Thyroid gland (tissue), 4 donors: ENCODE measurements at regions not wholly inside any gene's neighbourhood (a gene's known extent, or its start where the extent isn't known, plus 50 kb on each side); places are given as distances from the start of the nearest gene placed in this dataset.

Source experiments
- DNase-seq, 2 donors: peaks; one replicate each; pipeline ENCODE4 v3.0.0-alpha.2; 2019
- H3K27ac ChIP-seq, 3 donors: fragments of 200-600 bp; sonication (generic); 1 replicate in 2 of 3; 2 replicates in 1 of 3; pipeline ENCODE4 v1.5.1; 2016 to 2019; ENCODE audit warnings: mild to moderate bottlenecking in 1 of 3, moderate library complexity in 1 of 3
- H3K27me3 ChIP-seq: fragments of 200-600 bp; sonication (generic); one replicate; pipeline ENCODE4 v1.5.1; 2019
- H3K36me3 ChIP-seq, 2 donors: fragments of 200-600 bp; sonication (generic); one replicate each; pipeline ENCODE4 v1.5.1; 2016 to 2019
- H3K4me1 ChIP-seq, 2 donors: fragments of 200-600 bp; sonication (generic); one replicate each; pipeline ENCODE4 v1.5.1; 2017 to 2019
- H3K4me3 ChIP-seq, 3 donors: fragments of 200-600 bp; sonication (generic); replicated peaks in 1 of 3; 1 replicate in 2 of 3; 2 replicates in 1 of 3; pipeline ENCODE4 v1.5.1; 2016; ENCODE audit warnings: mild to moderate bottlenecking in 1 of 3
- H3K9me3 ChIP-seq: fragments of 200-600 bp; sonication (generic); one replicate; pipeline ENCODE4 v1.5.1; 2017
- POLR2A ChIP-seq, 2 donors: fragments of 450-650 bp; IDR thresholded peaks; one replicate each; pipeline ENCODE4 v1.6.1; 2017; ENCODE audit warnings: antibody characterized with exemption in 2 of 2, mild to moderate bottlenecking in 2 of 2, moderate library complexity in 1 of 2
- whole genome bisulfite sequencing, 2 donors: methylation state at CpG; one replicate each; pipeline ENCODE4 v1.1.5; 2017; 5-methylcytosine and 5-hydroxymethylcytosine counted together
- intact Hi-C: fragments of 100-400 bp; cut with DNase I; formaldehyde crosslinking; loops from one replicate; pipeline ENCODE4 v1.15.1; 2023
- TF ChIP-seq, protein P1 (sequence below), 6 experiments: fragments of 200-600 bp in 3 of 6; fragments of 450-650 bp in 3 of 6; sonication (generic) in 3 of 6; IDR thresholded peaks; one replicate each; pipeline ENCODE4 v1.5.1; 2016 to 2019; ENCODE audit warnings: antibody characterized with exemption in 6 of 6, mild to moderate bottlenecking in 2 of 6, inconsistent platforms in 1 of 6, moderate library complexity in 1 of 6

DNA sequence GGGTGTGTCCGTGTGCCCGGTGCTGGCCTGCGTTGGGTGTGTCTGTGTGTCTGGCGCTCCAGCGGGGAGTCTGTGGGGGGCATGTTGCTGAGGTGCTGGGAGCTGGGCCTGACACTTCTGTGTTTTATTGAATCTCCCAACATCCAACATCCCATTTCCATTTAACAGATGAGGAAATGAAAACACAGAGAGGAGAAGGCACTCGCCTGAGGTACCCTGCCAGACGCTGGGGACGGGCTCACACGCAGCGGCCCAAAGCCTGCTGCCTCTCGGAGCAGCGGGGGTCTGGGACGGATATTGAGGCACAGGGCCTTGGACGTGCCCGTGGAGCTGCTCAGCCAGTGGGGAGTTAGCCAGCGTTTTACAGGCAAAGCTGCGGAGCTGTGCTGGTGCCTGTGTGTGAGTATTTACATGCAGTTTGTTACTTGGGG, 133.9 kb downstream of the DNAJB6 start:
- H3K36me3 ChIP-seq, result no peaks in the 10 kb centered on the region
- DNase-seq, result no peak
- no peaks in the 10 kb centered on the region for H3K9me3 ChIP-seq
- H3K27me3 ChIP-seq, result no peaks in the 10 kb centered on the region
- TF ChIP-seq, protein P1, sequence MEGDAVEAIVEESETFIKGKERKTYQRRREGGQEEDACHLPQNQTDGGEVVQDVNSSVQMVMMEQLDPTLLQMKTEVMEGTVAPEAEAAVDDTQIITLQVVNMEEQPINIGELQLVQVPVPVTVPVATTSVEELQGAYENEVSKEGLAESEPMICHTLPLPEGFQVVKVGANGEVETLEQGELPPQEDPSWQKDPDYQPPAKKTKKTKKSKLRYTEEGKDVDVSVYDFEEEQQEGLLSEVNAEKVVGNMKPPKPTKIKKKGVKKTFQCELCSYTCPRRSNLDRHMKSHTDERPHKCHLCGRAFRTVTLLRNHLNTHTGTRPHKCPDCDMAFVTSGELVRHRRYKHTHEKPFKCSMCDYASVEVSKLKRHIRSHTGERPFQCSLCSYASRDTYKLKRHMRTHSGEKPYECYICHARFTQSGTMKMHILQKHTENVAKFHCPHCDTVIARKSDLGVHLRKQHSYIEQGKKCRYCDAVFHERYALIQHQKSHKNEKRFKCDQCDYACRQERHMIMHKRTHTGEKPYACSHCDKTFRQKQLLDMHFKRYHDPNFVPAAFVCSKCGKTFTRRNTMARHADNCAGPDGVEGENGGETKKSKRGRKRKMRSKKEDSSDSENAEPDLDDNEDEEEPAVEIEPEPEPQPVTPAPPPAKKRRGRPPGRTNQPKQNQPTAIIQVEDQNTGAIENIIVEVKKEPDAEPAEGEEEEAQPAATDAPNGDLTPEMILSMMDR (IDR thresholded peaks at IDR 0.05), result no peak
- no peak for TF ChIP-seq POLR2A (IDR thresholded peaks at IDR 0.05)
- H3K27ac ChIP-seq, result no peak overlapping the region
- intact Hi-C loops, result no loop called here
- H3K4me3 ChIP-seq, result no peak overlapping the region
- H3K4me1 ChIP-seq, result no peaks in the 10 kb centered on the region
- 87 to 88% methylated on average over 10 to 15 of the region's 17 CpGs for WGBS, 2 donors

DNA sequence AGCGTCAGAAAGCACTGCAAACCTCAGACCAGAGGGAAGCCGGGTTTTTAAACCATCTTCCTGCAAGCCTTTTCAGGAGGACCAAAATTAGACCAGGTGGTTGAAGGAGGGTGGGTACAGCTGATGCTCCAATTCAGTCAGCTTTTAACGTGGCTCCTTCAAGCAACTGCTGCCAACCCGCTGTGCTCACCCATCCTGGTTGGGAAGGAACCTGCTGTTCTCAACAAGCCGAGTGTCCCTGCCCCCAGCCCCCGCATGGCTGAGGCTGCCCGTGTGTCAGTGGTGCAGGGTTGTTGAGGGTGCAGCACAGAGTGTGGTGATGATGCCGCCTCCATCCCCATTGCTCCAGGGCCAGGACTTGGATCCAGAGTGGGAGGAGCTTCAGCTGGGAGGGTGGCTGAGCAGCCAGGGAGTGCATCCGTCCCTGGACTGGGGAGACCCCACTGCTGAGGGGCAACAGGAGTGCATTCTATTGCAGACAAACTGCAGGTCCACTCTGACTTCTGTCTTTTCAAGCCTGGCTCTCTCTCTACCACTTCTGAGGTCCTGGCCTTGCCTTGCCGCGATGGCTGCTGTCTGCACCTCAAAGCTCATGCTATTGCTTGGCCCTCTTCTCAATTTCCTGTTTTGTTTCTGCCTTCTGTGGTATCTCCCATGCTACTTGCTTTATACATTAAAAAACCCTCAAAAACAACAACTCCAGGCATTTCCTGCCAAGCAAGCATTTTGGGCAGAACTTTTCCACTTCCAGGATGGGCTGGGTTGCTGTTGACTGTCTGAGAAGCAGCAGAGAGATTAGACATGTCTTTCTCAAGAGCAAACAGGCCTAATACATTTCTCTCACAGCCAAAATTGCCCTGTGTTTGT, 134.7 kb downstream of the DNAJB6 start:
- Histone ChIP-seq H3K4me3 (no peak overlapping the region), H3K27me3 (no peaks in the 10 kb centered on the region), H3K9me3 (no peaks in the 10 kb centered on the region), H3K4me1 (no peaks in the 10 kb centered on the region), H3K36me3 (no peaks in the 10 kb centered on the region), H3K27ac (no peak overlapping the region)
- intact Hi-C loops, result no loop called here
- no peak for DNase-seq
- WGBS, 2 donors, result 77 to 80% methylated on average over 11 of the region's 11 CpGs
- TF ChIP-seq, protein P1 (IDR thresholded peaks at IDR 0.05), result no peak

DNA sequence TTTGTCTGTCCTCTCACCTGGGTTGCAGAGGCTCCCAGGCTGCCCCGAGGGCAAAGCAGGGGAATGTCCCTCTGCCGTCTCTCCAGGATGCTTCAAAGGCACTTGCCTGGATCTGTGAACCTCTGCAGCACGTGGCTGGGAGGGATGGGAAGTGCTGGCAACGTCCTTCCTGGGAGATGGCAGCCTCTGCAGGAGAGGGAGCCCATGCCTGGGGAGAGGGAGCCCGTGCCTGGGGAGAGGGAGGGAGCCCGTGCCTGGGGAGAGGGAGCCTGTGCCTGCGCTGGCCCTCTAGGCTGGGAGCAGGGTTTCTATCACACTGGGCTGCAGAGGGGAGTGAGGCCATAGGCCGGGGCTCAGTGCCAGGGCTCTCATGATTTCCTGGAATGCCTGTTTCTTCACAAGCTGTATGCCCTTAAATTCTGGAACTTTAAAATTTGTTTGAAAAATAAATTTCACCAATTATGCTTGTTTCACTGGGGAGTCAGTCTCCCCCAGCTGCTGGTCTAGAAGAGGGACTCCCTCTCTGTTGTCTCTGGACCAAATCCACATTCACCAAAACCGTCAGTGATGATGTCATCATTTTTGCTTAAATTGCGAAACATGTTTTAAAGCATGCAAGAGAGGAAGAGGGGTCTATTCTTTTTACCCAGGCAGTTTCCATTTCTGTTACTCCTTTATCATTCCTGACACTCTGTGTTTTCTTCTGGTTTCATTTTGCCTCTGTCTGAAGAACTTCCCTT, 135.7 kb downstream of the DNAJB6 start:
- Histone ChIP-seq H3K4me3 (no peak overlapping the region), H3K27me3 (no peaks in the 10 kb centered on the region), H3K4me1 (no peaks in the 10 kb centered on the region), H3K27ac (no peak overlapping the region), H3K36me3 (no peaks in the 10 kb centered on the region), H3K9me3 (no peaks in the 10 kb centered on the region)
- TF ChIP-seq, protein P1 (IDR thresholded peaks at IDR 0.05), result no peak
- no peak for TF ChIP-seq POLR2A (IDR thresholded peaks at IDR 0.05)
- WGBS, 2 donors, result 78% methylated on average over 9 to 10 of the region's 10 CpGs
- no peak for DNase-seq
- intact Hi-C loops, result no loop called here

DNA sequence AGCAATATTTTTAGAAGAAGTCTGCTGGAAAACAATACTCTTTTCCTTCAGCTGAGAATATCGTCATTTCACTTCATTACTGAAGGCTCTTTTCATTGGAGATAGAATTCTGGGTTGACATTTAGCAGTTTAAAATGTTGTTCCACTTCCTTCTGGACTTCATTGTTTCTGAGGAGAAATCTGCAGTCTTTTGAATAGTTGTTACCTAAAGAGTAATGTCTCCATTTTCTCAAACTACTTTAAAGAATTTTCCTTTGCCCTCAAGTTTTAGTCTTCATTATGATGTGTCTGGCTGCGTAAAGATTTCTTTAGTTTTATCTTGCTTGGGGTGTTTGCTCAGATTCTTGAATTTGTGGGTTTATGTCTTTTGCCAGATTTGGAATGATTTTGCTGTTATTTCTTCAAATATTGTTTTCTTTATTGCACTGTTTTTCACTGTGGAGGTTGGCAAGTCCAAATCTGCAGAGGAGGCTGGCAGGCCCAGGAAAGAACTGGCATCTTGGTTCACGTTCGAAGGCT, 136.3 kb downstream of the DNAJB6 start:
- no peaks in the 10 kb centered on the region for H3K27me3 ChIP-seq
- H3K4me3 ChIP-seq, result no peak overlapping the region
- no peaks in the 10 kb centered on the region for H3K9me3 ChIP-seq
- no peak for DNase-seq
- WGBS, 2 donors, result 75 to 82% methylated on average over 4 of the region's 4 CpGs
- no peak overlapping the region for H3K27ac ChIP-seq
- H3K4me1 ChIP-seq, result no peaks in the 10 kb centered on the region
- intact Hi-C loops, result no loop called here
- TF ChIP-seq POLR2A (IDR thresholded peaks at IDR 0.05), result no peak
- TF ChIP-seq, protein P1 (IDR thresholded peaks at IDR 0.05), result no peak
- no peaks in the 10 kb centered on the region for H3K36me3 ChIP-seq

DNA sequence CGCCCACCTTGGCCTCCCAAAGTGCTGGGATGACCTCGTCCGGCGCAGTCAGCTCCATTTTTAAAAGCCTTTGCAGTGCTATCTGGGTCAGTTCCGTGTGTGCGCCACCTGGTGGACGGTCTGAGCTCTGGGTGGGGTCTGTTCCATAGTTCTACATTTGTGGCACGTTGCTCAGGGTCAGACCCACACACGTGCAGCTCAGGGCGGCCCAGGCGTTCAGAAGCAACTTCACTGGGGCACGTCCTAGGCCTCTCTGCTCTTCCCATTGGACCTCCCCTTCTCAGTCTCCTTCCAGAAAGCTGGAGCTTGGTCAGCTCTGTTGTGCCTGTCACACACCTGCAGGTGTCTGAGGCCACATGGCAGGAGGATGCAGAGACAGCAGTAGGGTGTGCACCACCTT, 137.9 kb downstream of the DNAJB6 start:
- no peaks in the 10 kb centered on the region for H3K36me3 ChIP-seq
- H3K27ac ChIP-seq, result no peak overlapping the region
- DNase-seq, result no peak
- H3K4me1 ChIP-seq, result no peaks in the 10 kb centered on the region
- intact Hi-C loops, result no loop called here
- 49 to 60% methylated on average over 11 to 12 of the region's 12 CpGs for WGBS, 2 donors
- no peak overlapping the region for H3K4me3 ChIP-seq
- H3K9me3 ChIP-seq, result no peaks in the 10 kb centered on the region
- TF ChIP-seq POLR2A (IDR thresholded peaks at IDR 0.05), result no peak
- TF ChIP-seq, protein P1 (IDR thresholded peaks at IDR 0.05), result peak in 1 of 6 experiments; percentile 24
- H3K27me3 ChIP-seq, result no peaks in the 10 kb centered on the region
